ENCODE measurements at regions not wholly inside any gene's neighbourhood (a gene's known extent, or its start where the extent isn't known, plus 50 kb on each side); places are given as distances from the start of the nearest gene placed in this dataset.
"Not testable (repeated sequence)": the region's sequence is repeated elsewhere in the genome, so short reads cannot be mapped to it uniquely, and the experiment has no call there.

DNA sequence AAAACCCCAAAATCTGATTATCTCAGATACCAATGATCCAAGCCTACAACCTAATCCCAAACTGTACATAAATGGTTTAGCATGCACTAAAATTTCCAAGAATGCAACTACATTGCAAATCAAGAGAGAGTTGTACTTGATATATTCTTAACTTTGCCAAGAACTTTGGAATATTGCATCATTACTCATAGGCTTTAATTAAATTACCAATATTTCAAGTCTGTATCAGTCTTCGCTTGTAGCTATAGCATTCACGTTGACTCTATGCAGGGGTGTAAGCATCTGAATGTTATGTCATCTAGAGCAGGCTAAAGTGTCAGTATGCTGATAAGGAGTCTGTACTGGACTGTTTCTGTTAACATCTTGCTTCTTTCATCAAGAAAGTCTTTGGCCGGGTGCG, 56.3 kb downstream of the FOXI3 start:
- no peak for DNase-seq (ENCODE audit: insufficient read length, low spot score)
- FAIRE-seq = no peak

GRCh38 chr2:88377641-88377991, 74.9 kb downstream of the FOXI3 start:
- DNase-seq (ENCODE audit: insufficient read length, low spot score) (no peak), FAIRE-seq (no peak)

- DNase-seq (ENCODE audit: insufficient read length, low spot score) (no peak), FAIRE-seq (no peak)
Measured at GRCh38 chr2:88372042-88372441, 80.5 kb downstream of the FOXI3 start.

GRCh38 chr2:88365408-88365807, 87.1 kb downstream of the FOXI3 start:
- not testable (repeated sequence) for DNase-seq (ENCODE audit: insufficient read length, low spot score); FAIRE-seq

- FAIRE-seq = no peak
- no peak for DNase-seq (ENCODE audit: insufficient read length, low spot score)
Measured at GRCh38 chr2:88355486-88355885, 97.0 kb downstream of the FOXI3 start.

GRCh38 chr2:88351249-88351601, 101.3 kb downstream of the FOXI3 start:
- no peak for DNase-seq (ENCODE audit: insufficient read length, low spot score)
- no peak for FAIRE-seq

- FAIRE-seq = no peak
- peak; percentile 52 for DNase-seq (ENCODE audit: insufficient read length, low spot score)
Measured at GRCh38 chr2:88350331-88351248, 101.9 kb downstream of the FOXI3 start.

DNA sequence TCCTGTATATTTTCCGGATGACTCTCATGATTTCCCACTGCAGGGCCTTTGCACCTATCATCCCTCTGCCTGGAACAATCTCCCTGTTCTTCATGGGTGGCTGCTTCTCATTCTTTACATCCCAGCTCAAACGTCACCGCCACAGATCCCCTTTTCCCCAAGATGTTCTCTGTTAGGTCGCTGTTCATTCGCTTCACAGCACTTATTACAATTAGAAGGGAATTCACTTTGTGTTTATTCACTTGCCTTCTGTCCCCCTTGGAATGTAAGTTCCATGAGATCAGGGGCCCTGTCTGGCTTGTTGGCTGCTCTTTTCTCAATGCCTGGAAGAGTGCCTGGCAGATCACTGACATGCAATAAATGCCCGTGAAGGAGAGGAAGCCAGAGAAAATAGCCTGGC, 106.7 kb downstream of the FOXI3 start:
- FAIRE-seq = no peak
- DNase-seq (ENCODE audit: insufficient read length, low spot score) = no peak

DNA sequence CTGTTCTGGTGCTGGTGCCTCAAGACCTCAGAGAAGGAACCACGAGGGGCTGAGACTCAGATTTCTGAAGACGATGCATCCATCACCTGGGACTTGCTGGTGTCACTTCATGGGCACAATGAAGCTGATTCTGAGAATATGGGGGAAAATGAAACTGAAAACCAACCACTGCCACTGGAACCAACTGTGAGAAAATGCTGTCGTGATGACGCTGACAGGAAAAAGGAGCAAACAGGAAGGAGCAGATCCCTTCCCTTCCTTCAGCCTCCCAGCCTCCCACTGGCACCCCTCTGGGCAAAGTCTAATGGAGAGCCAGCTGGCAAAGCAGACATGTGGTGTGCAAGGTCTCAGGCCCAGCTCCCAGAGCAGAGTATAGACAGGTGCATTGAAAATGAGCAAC, 109.7 kb downstream of the FOXI3 start:
- no peak for FAIRE-seq
- no peak for DNase-seq (ENCODE audit: insufficient read length, low spot score)

DNA sequence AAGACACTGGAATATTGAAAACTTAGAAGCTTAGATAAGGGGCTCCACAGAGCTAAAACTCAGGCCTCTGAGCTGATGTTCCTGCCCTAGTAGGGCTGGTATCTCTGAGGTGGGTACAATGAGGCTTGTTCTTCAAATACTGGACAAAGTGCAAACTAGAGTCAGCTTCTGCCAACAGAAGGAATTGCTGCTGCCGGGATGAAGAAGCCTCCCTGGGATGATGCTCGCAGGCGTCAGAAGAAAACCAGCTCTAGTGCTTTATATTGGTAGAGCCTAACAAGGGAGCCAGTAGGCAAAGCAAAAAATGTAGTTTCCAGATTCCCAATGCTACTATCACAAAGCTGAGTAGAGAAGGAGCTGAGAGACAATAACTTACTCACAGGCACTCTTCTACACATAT, 118.1 kb downstream of the FOXI3 start:
- FAIRE-seq (no peak), DNase-seq (ENCODE audit: insufficient read length, low spot score) (no peak)

DNA sequence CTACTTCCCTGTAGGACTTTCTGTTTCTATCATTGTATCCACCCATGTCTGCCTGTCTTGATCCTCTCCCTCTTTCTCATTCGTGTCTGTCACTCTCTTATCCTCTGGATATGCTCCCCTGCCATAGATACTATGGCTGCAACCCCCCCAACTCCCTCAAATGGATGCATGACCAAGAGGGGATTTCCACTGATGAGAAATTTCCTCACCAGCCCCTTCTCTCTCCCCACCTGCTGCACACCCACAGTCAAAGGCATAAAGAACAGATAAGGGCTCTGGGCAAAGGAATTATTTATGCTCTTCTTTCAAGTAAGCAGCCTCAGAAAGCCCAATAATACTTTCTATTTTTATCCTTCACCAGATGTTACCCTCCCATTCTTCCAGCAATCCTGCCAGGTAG, 121.3 kb downstream of the FOXI3 start:
- DNase-seq (ENCODE audit: insufficient read length, low spot score) = no peak
- no peak for FAIRE-seq

- no peak for DNase-seq (ENCODE audit: insufficient read length, low spot score)
- peak; percentile 76 for FAIRE-seq
Measured at GRCh38 chr2:88329815-88330603, 122.5 kb downstream of the FOXI3 start.

DNA sequence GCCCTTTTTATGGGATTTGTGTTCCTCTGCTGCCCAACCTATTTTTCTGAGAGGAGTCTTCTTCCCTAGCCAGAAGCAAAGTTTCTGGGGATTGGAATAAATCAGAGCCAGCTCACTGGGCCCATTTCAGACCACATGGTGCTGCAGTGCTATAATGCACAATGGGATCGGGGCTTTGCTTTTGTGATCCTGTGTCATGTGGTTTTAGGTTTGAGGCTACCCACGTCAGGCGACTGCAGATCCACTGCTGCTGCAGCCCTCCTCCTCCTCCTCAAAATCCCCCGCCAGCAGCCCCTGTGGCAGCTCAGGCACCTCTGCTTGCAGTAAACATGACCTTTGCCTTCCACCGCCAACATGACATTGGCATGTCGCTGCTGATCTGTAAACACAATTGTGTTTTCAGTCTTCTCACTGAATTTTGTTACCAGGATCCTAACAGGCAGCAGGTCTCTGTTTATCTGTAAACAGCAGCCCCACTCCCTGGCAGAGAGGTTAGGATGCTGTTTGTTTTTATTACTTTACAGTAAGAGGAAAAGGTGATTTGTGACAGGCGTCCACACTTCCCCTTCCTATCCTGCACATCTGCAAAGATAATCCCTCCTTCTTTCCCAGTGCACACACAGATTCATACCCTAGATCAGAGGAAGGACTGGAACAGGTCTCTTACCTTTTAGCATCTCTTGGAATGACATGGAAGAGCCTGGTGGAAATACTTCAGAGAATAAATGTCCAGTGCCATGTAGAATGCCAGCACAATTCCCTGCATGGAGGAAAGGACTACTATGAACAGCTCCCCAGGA, 130.8 kb downstream of the FOXI3 start:
- no peak for FAIRE-seq

DNA sequence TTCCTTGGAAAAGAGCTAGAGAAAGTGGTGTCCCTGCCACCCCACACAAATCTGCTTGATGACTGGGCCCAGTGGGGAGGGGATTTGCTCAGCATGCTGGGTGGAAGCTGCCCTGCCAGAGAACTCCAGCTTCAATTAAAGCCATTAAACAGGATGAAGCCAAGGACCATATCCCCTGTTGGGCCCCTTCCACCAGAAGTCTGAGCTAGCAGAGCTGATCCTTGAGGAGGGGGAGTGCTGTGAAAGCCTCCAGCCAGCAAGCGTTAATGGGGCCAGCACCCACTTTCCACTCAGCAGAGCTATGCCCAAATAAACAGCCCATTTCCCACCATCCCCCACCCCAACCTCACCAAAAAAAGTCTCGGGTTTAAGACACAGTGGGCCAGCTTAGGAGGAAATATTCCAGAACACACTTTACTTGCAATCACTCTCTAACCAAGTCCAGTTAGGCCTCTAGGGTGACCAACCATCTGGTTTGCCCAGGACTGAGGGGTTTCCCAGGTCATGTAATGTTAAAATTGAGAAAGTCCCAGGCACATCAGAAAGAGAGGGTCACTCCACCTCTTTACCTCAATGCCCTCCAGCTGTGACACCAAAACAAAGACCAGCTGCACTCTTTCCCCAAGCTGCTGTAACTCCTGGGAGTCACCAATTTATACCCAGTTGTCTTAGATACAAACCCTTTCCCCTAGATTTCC, 132.3 kb downstream of the FOXI3 start:
- FAIRE-seq (no peak), DNase-seq (ENCODE audit: insufficient read length, low spot score) (no peak)

More for the DNA sequence above, 130.8 kb downstream of the FOXI3 start:
- DNase-seq (ENCODE audit: insufficient read length, low spot score) = no peak

DNA sequence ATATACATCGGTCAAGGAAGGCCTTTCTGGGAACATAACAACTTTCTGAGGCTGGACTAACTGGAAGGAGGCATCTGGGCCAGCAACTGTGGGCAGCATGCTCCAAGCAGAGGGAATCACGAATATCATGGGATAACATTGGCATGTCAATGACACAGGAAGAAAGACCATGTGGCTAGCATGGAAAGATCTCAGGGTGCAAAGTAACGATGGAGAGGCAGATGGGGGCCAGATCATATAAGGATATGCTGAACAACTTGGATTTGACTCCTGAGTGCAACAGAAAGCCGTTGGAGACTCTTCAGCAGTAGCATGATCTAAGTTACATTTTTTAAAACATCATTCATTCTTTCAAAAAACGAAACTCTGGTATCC, 133.6 kb downstream of the FOXI3 start:
- FAIRE-seq = no peak

GRCh38 chr2:88318071-88318955, 134.2 kb downstream of the FOXI3 start:
- FAIRE-seq = no peak
- no peak for DNase-seq (ENCODE audit: insufficient read length, low spot score)

More for the DNA sequence above, 133.6 kb downstream of the FOXI3 start:
- DNase-seq (ENCODE audit: insufficient read length, low spot score) = no peak

DNA sequence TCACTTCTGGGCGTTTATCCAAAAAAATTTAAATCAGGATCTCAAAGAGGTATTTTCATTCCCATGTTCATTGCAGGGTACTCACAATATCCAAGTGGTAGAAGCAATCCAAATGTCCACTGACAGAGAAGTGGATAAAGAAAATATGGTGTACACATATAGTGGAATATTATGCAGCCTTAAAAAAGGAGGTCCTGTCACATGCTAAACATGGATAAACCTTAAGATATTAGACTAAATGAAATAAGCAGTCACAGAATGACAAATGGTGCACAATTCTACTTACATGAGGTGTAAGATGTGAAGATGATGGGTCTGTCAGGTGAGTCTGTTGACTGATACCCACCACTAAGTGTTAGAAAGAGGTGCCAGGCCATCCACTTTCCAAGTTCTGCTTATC, 140.6 kb downstream of the THNSL2 start:
- FAIRE-seq = no peak
- no peak for DNase-seq (ENCODE audit: insufficient read length, low spot score)

DNA sequence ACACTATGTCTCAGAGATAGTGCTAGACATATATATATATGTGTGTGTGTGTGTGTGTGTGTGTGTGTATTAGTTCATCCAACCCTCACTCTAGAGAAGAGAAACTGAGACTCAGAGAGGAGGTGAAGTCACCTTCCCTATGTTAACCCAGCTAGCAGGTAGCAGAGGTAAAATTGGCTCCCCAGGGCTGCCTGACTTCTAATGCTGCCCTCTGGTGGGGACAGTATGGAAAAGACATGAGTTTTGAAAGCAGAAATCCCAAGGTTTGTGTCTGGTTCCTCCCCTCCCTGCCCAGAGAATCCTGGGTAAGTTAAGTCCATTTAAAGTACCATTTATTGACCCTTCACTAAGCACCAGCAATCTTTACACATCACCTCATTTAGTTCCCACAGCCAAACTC, 137.7 kb downstream of the THNSL2 start:
- FAIRE-seq = no peak
- no peak for DNase-seq (ENCODE audit: insufficient read length, low spot score)

DNA sequence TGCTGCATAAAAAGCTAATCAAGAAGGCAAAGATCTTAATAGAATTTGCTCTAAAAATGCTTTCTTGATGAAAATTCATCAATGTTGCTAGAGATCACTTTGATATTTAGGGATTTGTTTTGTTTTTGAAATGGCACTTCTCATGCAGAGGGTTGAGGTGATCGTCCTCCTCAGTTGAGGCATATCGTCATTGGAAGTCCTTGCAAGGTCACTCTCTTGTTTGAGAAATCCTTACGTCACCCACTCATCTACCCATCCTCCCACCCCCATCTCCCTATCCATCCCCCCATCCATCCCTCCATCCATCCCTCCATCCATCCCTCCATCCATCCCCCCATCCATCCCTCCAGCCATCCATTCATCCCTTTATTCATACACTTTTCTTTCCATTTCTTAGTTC, 133.7 kb downstream of the THNSL2 start:
- no peak for DNase-seq (ENCODE audit: insufficient read length, low spot score)
- FAIRE-seq = no peak

GRCh38 chr2:88296247-88296646, 126.1 kb downstream of the THNSL2 start:
- FAIRE-seq = no peak

More at GRCh38 chr2:88296247-88296646, 126.1 kb downstream of the THNSL2 start:
- DNase-seq (ENCODE audit: insufficient read length, low spot score) = no peak
